Erythroblast (primary cell): ENCODE measurements at regions not wholly inside any gene's neighbourhood (a gene's known extent, or its start where the extent isn't known, plus 50 kb on each side); places are given as distances from the start of the nearest gene placed in this dataset.

Source experiments
- DNase-seq, 2 experiments: peaks; one replicate each; lab custom pipeline; 2025; lab: John Stamatoyannopoulos, UW
- GATA1 ChIP-seq: IDR thresholded peaks from 2 replicates; pipeline ENCODE4 v1.6.1; 2011; ENCODE audit warnings: low read depth, mild to moderate bottlenecking, control low read depth, low read length, moderate library complexity
- POLR2A ChIP-seq: IDR thresholded peaks from 2 replicates; pipeline ENCODE4 v1.6.1; 2011; ENCODE audit warnings: mild to moderate bottlenecking, low read length

GRCh38 chr18:2425426-2426317 lies 145.6 kb downstream of the METTL4 start:
- TF ChIP-seq POLR2A: no peak

GRCh38 chr18:2430191-2430590 lies 141.1 kb downstream of the METTL4 start:
- no peak for DNase-seq

More at GRCh38 chr18:2425426-2426317, 145.6 kb downstream of the METTL4 start:
- no peak for DNase-seq

GRCh38 chr18:2431806-2432205 lies 139.5 kb downstream of the METTL4 start:
- no peak for TF ChIP-seq POLR2A
- no peak for TF ChIP-seq GATA1
- no peak for DNase-seq

More at GRCh38 chr18:2430191-2430590, 141.1 kb downstream of the METTL4 start:
- TF ChIP-seq POLR2A (no peak), GATA1 (no peak)

- no peak for DNase-seq
- no peak for TF ChIP-seq POLR2A
These were observed 137.9 kb downstream of the METTL4 start for GRCh38 chr18:2433366-2433765.

- no peak for DNase-seq
- TF ChIP-seq POLR2A (no peak), GATA1 (no peak)
These were observed 129.8 kb downstream of the METTL4 start for GRCh38 chr18:2441544-2441943.

GRCh38 chr18:2442006-2442405 lies 129.3 kb downstream of the METTL4 start:
- DNase-seq: no peak
- TF ChIP-seq POLR2A (no peak), GATA1 (no peak)

- no peak for DNase-seq
- TF ChIP-seq GATA1 (no peak), POLR2A (no peak)
These were observed 128.5 kb downstream of the METTL4 start for GRCh38 chr18:2442726-2443275.

GRCh38 chr18:2444201-2444875 lies 127.0 kb downstream of the METTL4 start:
- no peak for TF ChIP-seq POLR2A
- TF ChIP-seq GATA1: no peak
- no peak for DNase-seq

GRCh38 chr18:2448565-2449151 lies 122.6 kb downstream of the METTL4 start:
- TF ChIP-seq POLR2A: no peak
- TF ChIP-seq GATA1: no peak
- DNase-seq: no peak

GRCh38 chr18:2451556-2451955 lies 119.7 kb downstream of the METTL4 start:
- TF ChIP-seq GATA1: no peak
- no peak for TF ChIP-seq POLR2A
- no peak for DNase-seq

GRCh38 chr18:2459886-2460285 lies 111.4 kb downstream of the METTL4 start:
- no peak for DNase-seq
- TF ChIP-seq GATA1: no peak

GRCh38 chr18:2466978-2467377 lies 104.3 kb downstream of the METTL4 start:
- TF ChIP-seq GATA1: no peak
- TF ChIP-seq POLR2A: no peak
- DNase-seq: no peak

- TF ChIP-seq POLR2A (no peak), GATA1 (no peak)
- no peak for DNase-seq
These were observed 103.3 kb downstream of the METTL4 start for GRCh38 chr18:2468051-2468450.

- TF ChIP-seq POLR2A (no peak), GATA1 (no peak)
- DNase-seq: peak; percentile 21 to 34
These were observed 99.8 kb downstream of the METTL4 start for GRCh38 chr18:2471523-2471922.
